ENCODE measurements at regions not wholly inside any gene's neighbourhood (a gene's known extent, or its start where the extent isn't known, plus 50 kb on each side); places are given as distances from the start of the nearest gene placed in this dataset.
A peak's percentile ranks its signal among the peaks of the same experiment; 100 is the strongest.

- TF ChIP-seq ARID4B (CRISPR knock-in tag; IDR thresholded peaks at IDR 0.05) (no peak), KDM5B (IDR thresholded peaks at IDR 0.05; ENCODE audit: insufficient replicate concordance, low read depth, low read length) (no peak), MYBL2 (IDR thresholded peaks at IDR 0.05; ENCODE audit: low read depth) (peak; percentile 73), MYBL2 (CRISPR knock-in tag; IDR thresholded peaks at IDR 0.05; ENCODE audit: borderline replicate concordance) (no peak), POLR2G (IDR thresholded peaks at IDR 0.05; ENCODE audit: low read depth, low read length) (no peak), FOXJ2 (tag; IDR thresholded peaks at IDR 0.05) (no peak), TRIM24 (IDR thresholded peaks at IDR 0.05) (peak in 1 of 2 experiments; percentile 58; a peak in 1 of 4 replicates), ILF3 (IDR thresholded peaks at IDR 0.05; ENCODE audit: borderline replicate concordance) (no peak), PHF8 (IDR thresholded peaks at IDR 0.05; ENCODE audit: borderline replicate concordance, low read length) (no peak), MTA3 (IDR thresholded peaks at IDR 0.05; ENCODE audit: borderline replicate concordance) (0 out of 2 replicates have a peak, but pooled peaks have one; percentile 24), NEUROD1 (IDR thresholded peaks at IDR 0.05; ENCODE audit: borderline replicate concordance, low read depth, low read length, partially characterized antibody) (no peak), RBBP5 (IDR thresholded peaks at IDR 0.05; ENCODE audit: borderline replicate concordance, insufficient read depth, low read length, poor library complexity, severe bottlenecking) (peak; percentile 46), FOXK2 (conservative IDR thresholded peaks at IDR 0.05 in 1 of 2, IDR thresholded peaks at IDR 0.05 in 1 of 2; ENCODE audit: low read depth in 2 of 2) (peak in 1 of 2 experiments; percentile 35; a peak in 2 of 4 replicates), ZFPM2 (CRISPR knock-in tag; IDR thresholded peaks at IDR 0.05) (no peak), IFI16 (CRISPR knock-in tag; IDR thresholded peaks at IDR 0.05) (no peak), ZNF217 (CRISPR knock-in tag; IDR thresholded peaks at IDR 0.05) (no peak), ZNF280A (IDR thresholded peaks at IDR 0.05; ENCODE audit: low read depth, partially characterized antibody) (no peak), HDAC3 (IDR thresholded peaks at IDR 0.05; ENCODE audit: borderline replicate concordance, partially characterized antibody) (no peak), BRD9 (IDR thresholded peaks at IDR 0.05; ENCODE audit: low read depth, partially characterized antibody) (no peak), BACH1 (tag; IDR thresholded peaks at IDR 0.05) (no peak), TAF7 (tag; IDR thresholded peaks at IDR 0.05) (no peak)
- TF ChIP-seq, protein P1, sequence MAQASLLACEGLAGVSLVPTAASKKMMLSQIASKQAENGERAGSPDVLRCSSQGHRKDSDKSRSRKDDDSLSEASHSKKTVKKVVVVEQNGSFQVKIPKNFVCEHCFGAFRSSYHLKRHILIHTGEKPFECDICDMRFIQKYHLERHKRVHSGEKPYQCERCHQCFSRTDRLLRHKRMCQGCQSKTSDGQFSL (CRISPR knock-in tag; IDR thresholded peaks at IDR 0.05) = no peak
- TF ChIP-seq, protein P1 (tag; IDR thresholded peaks at IDR 0.05) = no peak
These were observed 739.7 kb upstream of the NCAM2 start (continued) for GRCh38 chr21:20258542-20258941.

All from K562 (cell line).